IPS-18a (cell line): ENCODE measurements at regions not wholly inside any gene's neighbourhood (a gene's known extent, or its start where the extent isn't known, plus 50 kb on each side); places are given as distances from the start of the nearest gene placed in this dataset.

Experiments used
- H3K27ac ChIP-seq: one replicate; pipeline ENCODE4 v1.5.1; 2013; ENCODE audit warnings: low read length
- H3K27me3 ChIP-seq: one replicate; pipeline ENCODE4 v1.6.1; 2013; ENCODE audit warnings: mild to moderate bottlenecking, low read length; ENCODE audit not compliant: control insufficient read depth, insufficient read depth
- H3K36me3 ChIP-seq: one replicate; pipeline ENCODE4 v1.6.1; 2013; ENCODE audit warnings: low read depth, low read length; ENCODE audit not compliant: control insufficient read depth
- H3K4me1 ChIP-seq: one replicate; pipeline ENCODE4 v1.6.1; 2013; ENCODE audit warnings: low read depth, low read length; ENCODE audit not compliant: control insufficient read depth
- H3K4me3 ChIP-seq: one replicate; pipeline ENCODE4 v1.5.1; 2013; ENCODE audit warnings: low read length
- H3K9ac ChIP-seq: one replicate; pipeline ENCODE4 v1.6.1; 2013; ENCODE audit warnings: mild to moderate bottlenecking, low read length, moderate library complexity
- H3K9me3 ChIP-seq: one replicate; pipeline ENCODE4 v1.6.1; 2013; ENCODE audit warnings: low read depth, low read length; ENCODE audit not compliant: control insufficient read depth

DNA sequence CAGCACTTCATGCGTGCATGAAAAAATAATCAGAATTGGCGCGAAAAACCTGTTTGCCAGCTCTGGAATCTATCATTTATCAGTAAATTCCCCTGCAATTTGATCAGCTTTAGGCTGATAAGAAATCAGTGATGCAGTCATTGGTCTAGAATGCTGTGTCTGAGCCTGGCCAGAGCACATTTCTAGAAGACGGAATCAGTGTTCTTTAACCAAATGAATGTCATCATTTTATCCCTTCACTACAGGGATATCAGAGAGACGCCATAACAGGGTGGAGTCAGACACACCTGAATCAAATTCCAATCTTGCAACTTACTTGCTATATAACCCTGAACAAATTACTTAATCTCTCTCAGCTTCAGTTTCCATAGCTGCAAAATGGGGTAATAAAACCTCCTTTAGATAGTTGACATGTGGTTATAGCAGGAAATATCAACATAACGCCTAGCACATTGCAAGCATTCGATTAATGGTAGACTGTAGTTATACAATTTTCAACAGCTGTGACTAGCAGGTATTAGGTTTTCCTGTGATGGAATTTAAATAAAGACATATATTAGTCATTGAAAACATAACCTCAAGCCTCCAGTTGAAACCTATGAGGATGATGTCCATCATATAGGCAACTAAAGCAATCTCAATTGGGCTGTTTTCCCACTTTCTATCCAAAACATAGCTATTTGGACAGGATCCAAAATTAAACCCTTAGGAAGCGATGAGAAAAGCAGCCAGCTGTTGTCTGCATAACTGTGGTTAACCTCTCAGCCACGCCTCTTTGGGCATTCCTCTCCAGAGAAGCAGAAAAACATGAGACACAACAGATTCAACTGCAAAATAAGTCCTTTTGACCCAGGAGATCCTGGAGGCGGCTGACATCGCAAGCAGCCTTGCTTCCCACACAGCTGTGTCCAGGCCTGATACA is 51.6 kb upstream of the UBL3 start:
- Histone ChIP-seq H3K27ac (no peak overlapping the region), H3K4me1 (peaks cover 11% of the 10 kb centered on the region), H3K27me3 (no peaks in the 10 kb centered on the region), H3K36me3 (no peaks in the 10 kb centered on the region), H3K9me3 (no peaks in the 10 kb centered on the region), H3K9ac (no peak overlapping the region), H3K4me3 (no peak overlapping the region)
